OCI-LY7 (cell line): ENCODE measurements at regions not wholly inside any gene's neighbourhood (a gene's known extent, or its start where the extent isn't known, plus 50 kb on each side); places are given as distances from the start of the nearest gene placed in this dataset.
"Not testable (repeated sequence)": the region's sequence is repeated elsewhere in the genome, so short reads cannot be mapped to it uniquely, and the experiment has no call there.

Experiments
- BruUV-seq: library from RNA; stranded (reverse); fragments of 400-500 nt; replicated peaks from 2 replicates; lab custom pipeline; 2021; lab: Mats Ljungman, UMichigan
- CTCF ChIA-PET: fragments of 300-600 bp; sonication (Branson Sonifier 250); formaldehyde crosslinking; loops from one replicate; lab custom pipeline; 2022; ENCODE audit warnings: antibody characterized with exemption; ENCODE audit not compliant: unreplicated experiment; lab: Charles Lee
- POLR2A ChIA-PET: fragments of 300-600 bp; sonication (Branson Sonifier 250); formaldehyde crosslinking; loops from one replicate; lab custom pipeline; 2022; ENCODE audit warnings: antibody characterized with exemption; lab: Charles Lee
- DNase-seq: peaks from one replicate; pipeline ENCODE4 v3.0.0-alpha.2; 2015; ENCODE audit warnings: low spot score
- H2AFZ ChIP-seq: fragments of 200-600 bp; sonication (generic), shearing (Covaris generic); 2 replicates; pipeline ENCODE4 v1.6.1; 2014; ENCODE audit warnings: mild to moderate bottlenecking, antibody characterized with exemption, low read length, moderate library complexity
- H3K27ac ChIP-seq: fragments of 200-600 bp; sonication (generic); 2 replicates; pipeline ENCODE4 v1.5.1; 2014; ENCODE audit warnings: mixed run types, low read depth, mild to moderate bottlenecking, moderate library complexity, low read length, inconsistent platforms; ENCODE audit not compliant: poor library complexity, severe bottlenecking
- H3K36me3 ChIP-seq: fragments of 200-600 bp; sonication (generic); 2 replicates; pipeline ENCODE4 v1.6.1; 2014; ENCODE audit warnings: mild to moderate bottlenecking, antibody characterized with exemption, low read length, moderate library complexity, mixed read lengths; ENCODE audit not compliant: insufficient read depth
- H3K4me1 ChIP-seq: fragments of 200-600 bp; sonication (generic); 2 replicates; pipeline ENCODE4 v1.5.1; 2014; ENCODE audit warnings: mild to moderate bottlenecking, low read length; ENCODE audit not compliant: insufficient read depth, poor library complexity, severe bottlenecking
- H3K4me2 ChIP-seq: fragments of 200-600 bp; sonication (generic); 2 replicates; pipeline ENCODE4 v1.6.1; 2014; ENCODE audit warnings: mild to moderate bottlenecking, low read length
- H3K4me3 ChIP-seq: fragments of 200-600 bp; sonication (generic); 2 replicates; pipeline ENCODE4 v1.5.1; 2014; ENCODE audit warnings: mild to moderate bottlenecking, low read depth, low read length; ENCODE audit not compliant: poor library complexity, severe bottlenecking
- H3K79me2 ChIP-seq: fragments of 200-600 bp; sonication (generic); 2 replicates; pipeline ENCODE4 v1.6.1; 2016; ENCODE audit warnings: low read depth, mild to moderate bottlenecking, low read length, moderate library complexity, mixed read lengths; ENCODE audit not compliant: insufficient read depth
- H3K9me2 ChIP-seq: fragments of 200-600 bp; sonication (generic); 2 replicates; pipeline ENCODE4 v1.6.1; 2016; ENCODE audit warnings: mild to moderate bottlenecking, low read length, mixed read lengths; ENCODE audit not compliant: insufficient read depth
- H3K9me3 ChIP-seq: fragments of 200-600 bp; sonication (generic); 2 replicates; pipeline ENCODE4 v1.6.1; 2014; ENCODE audit warnings: mild to moderate bottlenecking, mixed run types, low read length, mixed read lengths
- H4K20me1 ChIP-seq: fragments of 200-600 bp; sonication (generic); 2 replicates; pipeline ENCODE4 v1.6.1; 2014; ENCODE audit warnings: mild to moderate bottlenecking, antibody characterized with exemption, low read length, moderate library complexity, mixed read lengths; ENCODE audit not compliant: insufficient read depth
- CTCF ChIP-seq: fragments of 200-600 bp; sonication (generic); conservative IDR thresholded peaks from 2 replicates; pipeline ENCODE4 v1.5.1; 2014; ENCODE audit warnings: mild to moderate bottlenecking, antibody characterized with exemption, low read length, moderate library complexity, mixed read lengths
- EZH2phosphoT487 ChIP-seq: fragments of 200-600 bp; sonication (generic); IDR thresholded peaks from 2 replicates; pipeline ENCODE4 v1.6.1; 2018; ENCODE audit warnings: low read depth, borderline replicate concordance, mild to moderate bottlenecking, mixed run types, antibody characterized with exemption, low read length, moderate library complexity, mixed read lengths
- intact Hi-C: fragments of 100-400 bp; cut with micrococcal nuclease; formaldehyde crosslinking; loops from one replicate; pipeline ENCODE4 v1.10.0; 2022; ENCODE audit not compliant: unreplicated experiment

GRCh38 chr1:117760069-117760468, 154.2 kb downstream of the TENT5C start:
- no peaks in the 10 kb centered on the region for H3K79me2 ChIP-seq
- H3K4me1 ChIP-seq = peaks cover 5% of the 10 kb centered on the region
- no peaks in the 10 kb centered on the region for H4K20me1 ChIP-seq
- CTCF ChIA-PET = interaction anchor here (4.1 kb wide), 1 partner anchor 225 kb away, joined by 20 read pairs; no protein-coding TSS in a partner anchor
- no TSS peak for BruUV-seq
- no peak overlapping the region for H2AFZ ChIP-seq
- POLR2A ChIA-PET = interaction anchor here (0.6 kb wide), 2 partner anchors 303 to 335 kb away, joined by 3 to 4 read pairs; no protein-coding TSS in a partner anchor
- H3K9me2 ChIP-seq = no peaks in the 10 kb centered on the region
- no peak overlapping the region for H3K4me3 ChIP-seq
- H3K4me2 ChIP-seq = no peak overlapping the region
- no peak overlapping the region for H3K27ac ChIP-seq
- no peak for DNase-seq
- H3K9me3 ChIP-seq = no peaks in the 10 kb centered on the region
- no peak for TF ChIP-seq EZH2phosphoT487
- no peak for TF ChIP-seq CTCF
- no peaks in the 10 kb centered on the region for H3K36me3 ChIP-seq
- intact Hi-C loops = no loop called here

- no peak overlapping the region for H3K4me3 ChIP-seq
- H4K20me1 ChIP-seq = no peaks in the 10 kb centered on the region
- no peak for DNase-seq
- no peaks in the 10 kb centered on the region for H3K36me3 ChIP-seq
- no peak overlapping the region for H3K4me2 ChIP-seq
- no TSS peak for BruUV-seq
- ChIA-PET CTCF (no interaction called here), POLR2A (no interaction called here)
- intact Hi-C loops = no loop called here
- H2AFZ ChIP-seq = no peak overlapping the region
- H3K9me3 ChIP-seq = no peaks in the 10 kb centered on the region
- H3K27ac ChIP-seq = no peak overlapping the region
- H3K9me2 ChIP-seq = no peaks in the 10 kb centered on the region
- H3K79me2 ChIP-seq = no peaks in the 10 kb centered on the region
- H3K4me1 ChIP-seq = peaks cover 5% of the 10 kb centered on the region
- TF ChIP-seq CTCF = no peak
Measured at GRCh38 chr1:117760485-117760884, 154.6 kb downstream of the TENT5C start.

- DNase-seq, H3K4me2 ChIP-seq, H3K36me3 ChIP-seq, H3K79me2 ChIP-seq, BruUV-seq, H3K4me1 ChIP-seq, CTCF ChIA-PET, H4K20me1 ChIP-seq, H3K27ac ChIP-seq, POLR2A ChIA-PET, H3K4me3 ChIP-seq, H3K9me2 ChIP-seq, H2AFZ ChIP-seq, intact Hi-C loops: not testable (repeated sequence)
- H3K9me3 ChIP-seq = peaks cover 19% of the 10 kb centered on the region; the same call in 1 of the 2 replicates
Measured at GRCh38 chr1:117767756-117768155, 161.7 kb downstream of the GDAP2 start.
